Ammon's horn (tissue), 1 donor: ENCODE measurements at regions not wholly inside any gene's neighbourhood (a gene's known extent, or its start where the extent isn't known, plus 50 kb on each side); places are given as distances from the start of the nearest gene placed in this dataset.

Source experiments
- DNase-seq: peaks from one replicate; pipeline ENCODE4 v3.0.0-alpha.2; 2016; ENCODE audit warnings: low spot score

- no peak for DNase-seq
Measured at GRCh38 chr2:11045294-11045693, 110.0 kb upstream of the SLC66A3 start.

- no peak for DNase-seq
Measured at GRCh38 chr2:11048335-11049008, 106.8 kb upstream of the SLC66A3 start.

GRCh38 chr2:11050565-11050964, 104.7 kb upstream of the SLC66A3 start:
- DNase-seq = no peak

GRCh38 chr2:11051280-11051679, 104.0 kb upstream of the SLC66A3 start:
- DNase-seq = no peak

GRCh38 chr2:11053546-11053945, 101.7 kb upstream of the SLC66A3 start:
- DNase-seq = no peak

- no peak for DNase-seq
Measured at GRCh38 chr2:11054783-11055678, 100.2 kb upstream of the SLC66A3 start.

- no peak for DNase-seq
Measured at GRCh38 chr2:11055679-11056215, 99.5 kb upstream of the SLC66A3 start.

- no peak for DNase-seq
Measured at GRCh38 chr2:11056614-11057013, 98.7 kb upstream of the SLC66A3 start.

- DNase-seq = no peak
Measured at GRCh38 chr2:11057031-11057430, 98.2 kb upstream of the SLC66A3 start.

GRCh38 chr2:11058129-11058528, 97.1 kb upstream of the SLC66A3 start:
- DNase-seq = no peak

- DNase-seq = no peak
Measured at GRCh38 chr2:11060376-11061169, 94.7 kb upstream of the SLC66A3 start.

GRCh38 chr2:11065833-11066485, 89.3 kb upstream of the SLC66A3 start:
- no peak for DNase-seq

GRCh38 chr2:11067221-11068078, 87.8 kb upstream of the SLC66A3 start:
- DNase-seq = no peak

- no peak for DNase-seq
Measured at GRCh38 chr2:11068079-11068741, 87.1 kb upstream of the SLC66A3 start.

- no peak for DNase-seq
Measured at GRCh38 chr2:11068856-11069526, 86.3 kb upstream of the SLC66A3 start.

GRCh38 chr2:11069566-11070185, 85.6 kb upstream of the SLC66A3 start:
- DNase-seq = no peak

- DNase-seq = no peak
Measured at GRCh38 chr2:11071211-11071610, 84.1 kb upstream of the SLC66A3 start.

GRCh38 chr2:11071939-11072338, 83.3 kb upstream of the SLC66A3 start:
- DNase-seq = no peak

GRCh38 chr2:11072550-11072949, 82.7 kb upstream of the SLC66A3 start:
- no peak for DNase-seq
